GM21526 (cell line): ENCODE measurements at regions not wholly inside any gene's neighbourhood (a gene's known extent, or its start where the extent isn't known, plus 50 kb on each side); places are given as distances from the start of the nearest gene placed in this dataset.

Source experiments
- ATAC-seq: cut with Tn5 transposase; IDR thresholded peaks from one replicate; pipeline ENCODE4 v1.9.1; 2021; ENCODE audit warnings: moderate library complexity; ENCODE audit not compliant: unreplicated experiment, low FRiP score

GRCh38 chr2:57536535-57537231, 509.9 kb upstream of the VRK2 start:
- ATAC-seq = peak; percentile 86

GRCh38 chr2:57539761-57540160, 506.8 kb upstream of the VRK2 start:
- ATAC-seq = no peak

- no peak for ATAC-seq
Measured at GRCh38 chr2:57542081-57542480, 504.5 kb upstream of the VRK2 start.

GRCh38 chr2:57543211-57543610, 503.4 kb upstream of the VRK2 start:
- no peak for ATAC-seq

- no peak for ATAC-seq
Measured at GRCh38 chr2:57544624-57545023, 502.0 kb upstream of the VRK2 start.

GRCh38 chr2:57546478-57546877, 500.1 kb upstream of the VRK2 start:
- ATAC-seq = no peak

- ATAC-seq = peak; percentile 79
Measured at GRCh38 chr2:57549642-57550102, 496.9 kb upstream of the VRK2 start.

GRCh38 chr2:57550912-57551311, 495.7 kb upstream of the VRK2 start:
- no peak for ATAC-seq

- ATAC-seq = no peak
Measured at GRCh38 chr2:57552885-57553284, 493.7 kb upstream of the VRK2 start.

- ATAC-seq = no peak
Measured at GRCh38 chr2:57554348-57554747, 492.3 kb upstream of the VRK2 start.

GRCh38 chr2:57558312-57558711, 488.3 kb upstream of the VRK2 start:
- ATAC-seq = no peak

GRCh38 chr2:57562495-57562894, 484.1 kb upstream of the VRK2 start:
- ATAC-seq = no peak

GRCh38 chr2:57563015-57563414, 483.6 kb upstream of the VRK2 start:
- no peak for ATAC-seq

- no peak for ATAC-seq
Measured at GRCh38 chr2:57567245-57567644, 479.4 kb upstream of the VRK2 start.

GRCh38 chr2:57569396-57569795, 477.2 kb upstream of the VRK2 start:
- ATAC-seq = no peak

GRCh38 chr2:57570961-57571360, 475.6 kb upstream of the VRK2 start:
- peak; percentile 57 for ATAC-seq

GRCh38 chr2:57575700-57576268, 470.8 kb upstream of the VRK2 start:
- ATAC-seq = no peak

GRCh38 chr2:57576983-57577382, 469.6 kb upstream of the VRK2 start:
- ATAC-seq = no peak

- no peak for ATAC-seq
Measured at GRCh38 chr2:57597940-57598339, 448.7 kb upstream of the VRK2 start.

GRCh38 chr2:57598551-57598950, 448.1 kb upstream of the VRK2 start:
- no peak for ATAC-seq

- no peak for ATAC-seq
Measured at GRCh38 chr2:57602733-57603132, 443.9 kb upstream of the VRK2 start.

GRCh38 chr2:57614988-57615387, 431.6 kb upstream of the VRK2 start:
- ATAC-seq = no peak
